GM12875 (cell line): ENCODE measurements at regions not wholly inside any gene's neighbourhood (a gene's known extent, or its start where the extent isn't known, plus 50 kb on each side); places are given as distances from the start of the nearest gene placed in this dataset.

Experiments
- H3K4me3 ChIP-seq: one replicate; pipeline ENCODE4 v1.5.1; 2011; ENCODE audit warnings: low read depth, low read length, control low read depth
- TF ChIP-seq, protein P1 (sequence below): IDR thresholded peaks from 2 replicates; pipeline ENCODE4 v1.5.1; 2011; ENCODE audit warnings: low read depth, mild to moderate bottlenecking, control low read depth, inconsistent platforms, low read length, moderate library complexity, borderline replicate concordance; ENCODE audit not compliant: insufficient read depth

DNA sequence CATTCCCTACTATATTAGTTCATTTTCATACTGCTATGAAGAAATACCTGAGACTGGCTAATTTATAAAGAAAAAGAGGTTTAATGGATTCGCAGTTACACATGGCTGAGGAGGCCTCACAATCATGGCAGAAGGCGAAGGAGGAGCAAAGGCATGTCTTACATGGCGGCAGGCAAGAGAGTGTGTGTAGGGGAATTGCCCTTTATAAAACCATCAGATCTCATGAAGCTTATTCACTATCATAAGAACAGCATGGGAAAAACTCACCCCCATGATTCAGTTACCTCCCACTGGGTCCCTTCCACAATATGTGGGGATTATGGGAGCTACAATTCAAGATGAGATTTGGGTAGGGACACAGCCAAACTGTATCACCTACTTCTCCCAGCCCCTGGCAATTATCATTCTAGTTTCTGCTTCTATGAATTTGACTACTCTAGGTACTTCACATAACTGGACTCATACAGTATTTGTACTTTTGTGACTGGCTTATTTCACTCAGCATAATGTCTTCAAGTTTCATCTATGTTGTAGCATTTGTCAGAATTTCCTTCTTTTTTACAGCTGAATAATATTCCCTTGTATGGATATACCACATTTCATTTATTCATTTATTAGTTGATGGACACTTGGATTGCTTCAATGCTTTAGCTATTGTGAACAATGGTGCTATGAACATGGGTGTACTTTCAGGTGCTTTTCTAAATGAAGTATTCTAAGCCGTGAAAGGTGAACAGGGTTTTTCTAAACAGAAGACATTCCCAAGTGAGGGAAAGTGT, 219.5 kb upstream of the NUDT4 start:
- H3K4me3 ChIP-seq, result no peak overlapping the region
- TF ChIP-seq, protein P1, sequence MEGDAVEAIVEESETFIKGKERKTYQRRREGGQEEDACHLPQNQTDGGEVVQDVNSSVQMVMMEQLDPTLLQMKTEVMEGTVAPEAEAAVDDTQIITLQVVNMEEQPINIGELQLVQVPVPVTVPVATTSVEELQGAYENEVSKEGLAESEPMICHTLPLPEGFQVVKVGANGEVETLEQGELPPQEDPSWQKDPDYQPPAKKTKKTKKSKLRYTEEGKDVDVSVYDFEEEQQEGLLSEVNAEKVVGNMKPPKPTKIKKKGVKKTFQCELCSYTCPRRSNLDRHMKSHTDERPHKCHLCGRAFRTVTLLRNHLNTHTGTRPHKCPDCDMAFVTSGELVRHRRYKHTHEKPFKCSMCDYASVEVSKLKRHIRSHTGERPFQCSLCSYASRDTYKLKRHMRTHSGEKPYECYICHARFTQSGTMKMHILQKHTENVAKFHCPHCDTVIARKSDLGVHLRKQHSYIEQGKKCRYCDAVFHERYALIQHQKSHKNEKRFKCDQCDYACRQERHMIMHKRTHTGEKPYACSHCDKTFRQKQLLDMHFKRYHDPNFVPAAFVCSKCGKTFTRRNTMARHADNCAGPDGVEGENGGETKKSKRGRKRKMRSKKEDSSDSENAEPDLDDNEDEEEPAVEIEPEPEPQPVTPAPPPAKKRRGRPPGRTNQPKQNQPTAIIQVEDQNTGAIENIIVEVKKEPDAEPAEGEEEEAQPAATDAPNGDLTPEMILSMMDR, result no peak

DNA sequence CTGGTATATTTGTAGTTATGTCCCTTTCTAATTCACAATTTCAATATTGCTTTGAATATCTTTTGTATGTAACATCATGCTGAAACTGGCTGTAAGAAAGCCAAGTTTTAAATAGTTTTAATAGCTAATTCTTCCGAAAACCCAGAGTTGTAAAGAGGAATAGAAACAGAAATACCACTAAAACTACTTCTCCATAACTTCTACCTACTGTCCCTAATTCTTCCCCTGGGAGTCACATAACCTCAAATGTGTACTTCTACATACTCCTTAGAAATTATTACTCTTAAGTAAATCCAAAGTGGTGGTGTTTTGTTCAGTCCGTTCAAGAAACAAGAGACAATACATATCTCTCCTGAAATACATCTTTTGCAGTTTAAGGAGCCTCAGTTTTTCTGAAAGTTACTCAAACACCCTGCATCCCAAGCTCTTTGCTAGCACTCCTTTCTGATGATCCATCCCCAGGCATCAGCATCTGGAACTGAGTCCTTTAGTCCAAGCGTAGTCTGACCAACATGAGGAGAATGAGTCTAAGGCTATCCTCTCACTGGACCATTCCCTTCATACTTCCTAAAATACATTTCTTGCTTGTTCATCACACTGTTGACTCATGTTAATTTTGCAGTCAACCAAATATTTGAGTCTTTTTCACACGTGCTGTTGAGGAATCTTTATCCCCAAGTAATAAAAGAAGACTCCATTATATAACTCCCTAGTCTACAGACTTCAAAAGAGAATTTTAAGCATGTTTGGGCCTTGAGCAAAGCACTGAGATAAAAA, 214.3 kb upstream of the NUDT4 start:
- TF ChIP-seq, protein P1, result no peak
- H3K4me3 ChIP-seq, result no peak overlapping the region

DNA sequence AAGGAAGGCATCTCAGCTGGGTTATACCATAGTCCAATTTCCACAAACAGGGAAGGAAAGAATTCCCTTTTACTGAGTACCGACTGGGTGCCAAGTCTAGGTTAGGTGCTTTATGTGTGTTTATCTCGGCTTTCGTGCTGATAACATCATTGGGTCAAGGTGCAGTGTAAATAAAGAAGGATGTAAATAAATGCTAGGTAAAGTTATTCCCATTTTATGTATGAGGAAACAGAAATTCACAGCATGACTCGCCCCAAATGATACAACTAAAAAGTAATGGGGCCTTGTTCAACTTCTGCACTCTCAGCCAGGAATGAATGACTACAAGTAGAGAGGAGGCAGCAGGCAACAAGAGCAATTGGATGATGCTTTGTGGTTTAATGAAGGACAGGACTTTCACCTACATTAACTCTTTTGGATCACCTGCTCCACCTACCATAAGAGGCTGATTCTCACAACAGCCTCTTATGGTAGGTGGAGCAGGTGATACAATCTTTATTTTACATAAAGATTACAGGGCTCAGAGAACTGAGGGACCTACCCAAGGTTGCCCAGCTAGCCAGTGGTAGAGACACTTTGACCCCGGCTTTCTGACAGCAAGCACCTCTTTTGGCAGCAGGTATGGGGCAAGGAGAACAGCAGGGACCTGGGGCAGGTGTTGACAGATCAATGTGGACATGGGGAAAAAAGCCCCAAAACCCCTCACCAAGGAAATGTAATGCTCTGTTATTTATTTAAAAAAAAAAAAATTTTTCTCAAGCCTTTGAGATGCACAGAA, 213.4 kb upstream of the NUDT4 start:
- TF ChIP-seq, protein P1, result no peak
- H3K4me3 ChIP-seq, result no peak overlapping the region

DNA sequence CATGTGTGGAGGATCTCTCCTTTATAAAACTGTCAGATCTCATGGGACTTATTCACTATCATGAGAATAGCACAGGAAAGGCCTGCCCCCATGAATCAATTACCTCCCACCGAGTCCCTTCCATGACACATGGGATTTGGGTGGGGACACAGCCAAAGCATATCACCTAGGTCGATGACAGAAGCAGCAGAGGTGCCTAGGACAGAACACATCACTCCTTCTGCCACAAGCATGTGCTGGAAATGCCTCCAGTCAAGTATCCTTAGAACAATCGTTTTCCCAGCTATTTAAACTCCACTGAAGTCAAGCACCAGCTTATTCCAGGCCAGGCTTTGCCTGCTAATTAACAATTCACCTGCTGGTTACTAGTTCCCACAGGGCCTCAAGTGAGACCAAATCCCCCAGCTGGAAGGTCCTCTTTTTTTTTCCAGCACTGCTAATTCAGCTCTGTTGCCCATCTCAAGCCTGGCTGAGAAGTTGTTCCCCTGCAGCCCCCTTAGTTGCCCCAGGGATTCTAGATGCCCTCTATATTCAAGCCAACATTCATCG, 212.3 kb upstream of the NUDT4 start:
- H3K4me3 ChIP-seq, result no peak overlapping the region
- TF ChIP-seq, protein P1, result no peak

DNA sequence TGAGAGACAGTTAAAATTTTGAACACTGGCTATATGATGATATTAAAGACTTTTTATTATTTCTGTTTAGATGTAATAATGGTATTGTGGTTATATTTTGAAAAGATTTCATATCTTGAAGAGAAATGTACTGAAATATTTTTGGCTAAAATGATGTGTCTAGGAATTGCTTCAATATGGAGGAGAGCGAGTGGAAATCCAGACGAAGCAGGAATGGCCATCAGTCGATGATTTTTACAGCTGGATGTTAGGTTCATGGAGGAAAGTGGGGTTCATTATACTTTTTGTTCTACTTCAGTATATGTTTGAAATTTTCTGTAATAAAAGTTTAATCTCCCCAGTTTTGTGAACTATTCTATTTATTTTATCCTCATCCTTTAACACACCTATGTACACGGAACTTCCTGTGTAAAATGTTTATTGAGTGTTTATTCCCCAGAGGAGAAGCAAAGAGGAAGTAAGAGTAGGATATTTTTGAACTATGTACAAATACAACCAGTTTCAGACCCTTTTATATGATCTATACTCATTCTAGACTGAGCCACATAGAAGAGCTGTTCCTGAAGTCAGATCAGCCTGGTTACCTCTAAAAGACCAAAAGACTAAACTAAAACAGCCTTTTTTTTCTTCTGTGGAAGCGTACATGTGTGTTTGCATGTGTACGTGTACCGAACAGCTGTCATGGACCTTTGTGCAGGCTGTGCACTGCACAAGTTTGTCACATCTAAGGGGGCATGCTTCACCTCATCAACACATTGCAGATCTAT, 211.0 kb upstream of the NUDT4 start:
- TF ChIP-seq, protein P1, result no peak
- H3K4me3 ChIP-seq, result no peak overlapping the region

DNA sequence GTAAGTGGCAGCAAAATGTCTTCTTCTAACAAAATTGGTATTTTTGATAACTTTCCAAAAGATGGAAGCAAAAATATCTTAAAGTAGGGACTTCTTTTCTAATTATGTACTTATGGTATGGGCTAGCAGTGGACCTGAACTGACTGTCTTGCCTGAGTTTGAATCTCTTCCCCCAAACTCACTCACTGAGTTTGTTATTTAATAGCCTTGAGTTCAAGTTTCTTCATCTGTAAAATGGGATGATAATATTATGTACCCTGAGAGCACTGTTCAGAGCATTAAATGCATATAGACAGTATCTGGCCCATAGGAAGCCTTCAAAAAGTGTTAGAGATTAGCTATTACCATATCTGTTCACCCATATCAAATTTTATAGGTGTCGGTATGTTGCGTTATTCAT, 210.4 kb upstream of the NUDT4 start:
- TF ChIP-seq, protein P1, result no peak
- no peak overlapping the region for H3K4me3 ChIP-seq
